ENCODE measurements at regions not wholly inside any gene's neighbourhood (a gene's known extent, or its start where the extent isn't known, plus 50 kb on each side); places are given as distances from the start of the nearest gene placed in this dataset.
"Not testable (repeated sequence)": the region's sequence is repeated elsewhere in the genome, so short reads cannot be mapped to it uniquely, and the experiment has no call there.

DNA sequence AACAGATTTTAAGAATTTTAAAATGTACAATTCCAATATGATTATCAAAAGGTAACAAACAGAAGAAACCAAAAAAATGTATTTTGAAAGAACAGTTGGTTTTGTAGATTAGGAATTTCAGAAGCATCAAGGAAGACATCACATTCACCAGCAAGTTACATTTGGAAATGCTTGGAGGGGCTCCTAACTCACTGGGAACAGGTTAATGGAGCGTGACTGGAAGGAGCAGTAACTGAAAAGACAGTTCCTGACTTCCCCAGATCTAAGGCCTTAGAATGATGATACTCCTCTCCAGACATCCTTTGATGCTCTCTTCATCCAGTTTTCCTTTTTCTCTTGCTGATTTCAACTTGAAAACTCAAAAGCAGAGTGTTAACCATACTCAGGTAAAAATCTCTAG, 220.0 kb upstream of the EGLN3 start:
- no peak for DNase-seq

DNA sequence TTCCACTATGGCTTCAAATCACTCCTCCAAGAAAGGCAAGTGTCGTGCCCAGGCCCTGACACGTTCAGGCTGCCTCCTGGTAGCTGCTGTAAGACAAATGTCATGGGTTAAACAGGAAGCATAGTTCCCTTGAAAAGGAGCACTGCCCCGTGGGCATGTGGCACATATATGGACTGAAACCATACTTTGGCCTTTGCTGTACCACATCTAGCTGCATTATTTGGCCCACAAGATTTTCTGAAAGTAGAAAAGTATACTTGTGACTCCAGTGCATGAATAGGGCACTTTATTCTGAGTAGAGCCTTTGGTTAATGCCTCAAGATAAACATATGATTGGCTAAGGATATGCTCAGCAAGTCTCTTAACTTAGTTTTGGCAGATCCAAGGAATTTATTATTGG, 218.7 kb upstream of the EGLN3 start:
- DNase-seq = no peak

DNA sequence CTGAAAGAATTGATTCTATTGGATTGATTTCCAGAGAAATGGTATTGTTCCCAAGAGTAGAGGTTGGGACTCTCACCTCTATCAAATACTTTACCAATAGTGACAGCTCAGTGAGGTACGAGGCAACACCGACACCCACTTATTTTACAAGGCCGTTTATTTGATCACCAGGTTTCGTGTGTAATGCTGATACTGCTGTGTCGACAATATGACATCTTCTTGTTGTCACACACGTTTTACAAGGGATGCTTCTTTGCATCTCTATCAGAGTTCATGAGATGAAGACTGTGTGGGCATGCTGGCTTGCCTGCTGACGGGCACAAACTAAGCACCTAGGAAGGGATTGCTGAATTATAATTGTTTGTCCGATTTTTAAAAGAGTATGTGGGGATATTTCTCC, 217.8 kb upstream of the EGLN3 start:
- DNase-seq = no peak

DNA sequence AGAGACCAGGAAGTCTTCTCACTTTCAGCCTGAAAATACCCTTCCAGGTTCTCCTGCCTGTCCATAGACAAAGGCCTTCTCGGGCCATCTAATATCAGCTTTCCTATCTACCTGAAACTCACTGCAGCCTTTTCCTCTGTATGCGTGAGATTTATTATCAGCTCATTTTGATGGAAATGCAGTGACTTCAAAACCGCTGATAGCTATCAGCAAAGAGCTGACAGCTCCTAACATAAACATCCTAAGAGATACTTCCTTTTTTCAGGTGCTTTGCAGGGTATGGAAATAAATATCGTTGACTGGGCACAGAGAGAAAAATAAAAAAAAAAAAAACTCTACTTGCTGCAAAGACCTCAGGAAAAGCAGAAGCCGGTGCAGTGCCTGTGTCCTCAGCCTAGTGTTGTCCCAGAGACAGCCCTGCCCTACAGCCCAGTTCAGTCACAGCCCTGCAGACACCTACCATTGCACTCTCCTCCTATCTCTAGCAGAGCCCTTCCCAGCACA, 215.0 kb upstream of the EGLN3 start:
- DNase-seq = no peak

DNA sequence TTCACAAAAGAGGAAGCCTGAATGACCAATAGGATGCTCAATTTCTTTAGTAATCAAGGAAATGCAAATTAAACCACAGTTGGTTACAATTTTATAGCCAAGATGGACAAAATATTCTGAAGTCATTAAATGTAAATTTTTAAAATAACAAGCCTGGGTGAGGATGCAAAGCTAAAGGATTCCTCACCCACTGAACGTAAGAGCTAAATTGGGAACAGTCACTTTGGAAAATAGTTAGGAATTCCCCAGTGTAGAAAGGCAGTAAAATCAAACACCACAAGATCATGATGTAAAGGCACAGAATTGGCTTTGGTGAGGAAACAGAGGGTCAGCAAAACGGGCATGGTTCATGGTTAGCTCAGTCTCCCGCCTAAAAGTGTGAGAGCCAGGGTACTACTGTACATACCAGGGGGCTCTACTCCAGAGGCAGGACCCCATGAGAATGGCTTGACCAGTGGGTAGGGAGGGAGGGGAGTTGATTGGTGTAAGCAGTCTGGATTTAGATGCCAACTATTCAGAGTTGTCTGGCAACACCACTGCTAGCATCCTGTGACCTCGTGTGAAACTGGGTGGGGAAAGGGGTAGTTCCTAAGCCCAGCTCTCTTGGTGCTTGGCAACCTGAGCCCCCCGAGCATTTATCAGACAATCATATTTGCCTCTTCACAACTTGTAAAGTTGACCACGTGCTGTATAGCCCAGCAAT, 213.4 kb upstream of the EGLN3 start:
- no peak for DNase-seq

DNA sequence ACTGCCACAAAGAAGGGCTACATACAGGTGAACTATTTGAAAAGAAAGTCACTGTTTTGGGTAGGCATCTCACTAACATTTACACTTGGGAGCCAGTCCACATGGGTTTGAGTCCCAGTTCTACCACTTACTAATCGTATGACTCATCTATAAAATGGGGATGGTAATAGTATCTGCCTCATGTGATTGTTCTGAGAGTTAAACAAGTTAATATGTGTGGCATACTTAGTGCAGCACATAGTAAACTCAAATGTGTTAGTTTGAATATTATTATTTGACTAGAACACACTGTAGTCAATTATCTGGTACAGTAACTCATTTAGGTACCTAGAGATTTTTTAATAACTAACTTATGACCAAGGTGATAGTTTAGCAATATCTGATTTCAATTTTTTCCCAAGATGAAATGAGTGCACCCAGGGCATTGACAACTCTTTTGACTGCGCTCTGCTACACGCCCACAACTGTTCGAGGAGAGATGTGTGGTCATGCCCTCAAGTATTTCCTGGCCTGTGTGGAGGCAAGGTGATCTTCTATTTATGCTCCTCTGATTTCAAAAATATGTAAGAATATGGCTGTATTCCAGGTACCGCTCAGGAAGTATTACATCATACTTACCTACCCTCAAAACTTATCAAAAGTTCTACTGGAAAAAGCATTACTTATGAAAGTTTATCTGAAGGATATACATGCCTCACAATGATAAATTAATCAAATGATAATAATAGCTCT, 210.6 kb upstream of the EGLN3 start:
- DNase-seq = no peak

DNA sequence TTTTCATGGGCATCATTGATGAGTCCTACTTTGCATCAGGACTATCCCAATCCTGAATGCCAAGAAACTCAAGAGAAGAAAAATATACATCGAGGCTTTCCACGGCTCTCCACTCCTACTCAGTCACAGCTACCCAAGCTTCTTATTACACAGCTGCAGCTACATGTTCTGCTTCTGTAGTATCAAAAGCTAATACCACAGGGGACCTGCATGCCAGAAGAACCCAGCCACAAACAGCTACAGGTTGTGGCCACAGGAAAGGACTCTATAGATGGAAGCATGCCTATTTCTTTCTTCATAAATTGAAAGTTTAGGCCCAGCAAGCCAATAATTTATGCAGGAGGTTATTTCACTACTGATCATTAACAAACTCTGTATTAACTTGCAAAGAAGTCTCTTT, 209.7 kb upstream of the EGLN3 start:
- DNase-seq = no peak

DNA sequence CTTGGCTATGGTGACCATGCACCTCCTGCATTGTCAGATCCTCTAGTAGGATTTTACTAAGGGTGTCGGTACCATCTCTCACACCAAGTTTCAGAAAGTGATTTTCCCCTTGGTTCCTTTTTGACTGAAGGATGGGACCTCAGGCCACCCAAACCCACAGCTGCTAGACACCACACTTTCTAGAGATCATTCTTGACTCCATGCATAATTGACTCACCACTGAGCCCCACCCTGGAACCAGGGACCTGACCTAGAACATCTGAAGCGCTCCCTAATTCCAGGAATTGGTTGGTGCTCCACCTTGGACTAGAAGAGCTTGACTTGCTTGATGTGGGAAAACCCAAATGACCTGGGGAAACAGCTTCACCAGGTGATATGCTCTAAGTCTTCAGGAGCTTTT, 206.8 kb upstream of the EGLN3 start:
- no peak for DNase-seq

DNA sequence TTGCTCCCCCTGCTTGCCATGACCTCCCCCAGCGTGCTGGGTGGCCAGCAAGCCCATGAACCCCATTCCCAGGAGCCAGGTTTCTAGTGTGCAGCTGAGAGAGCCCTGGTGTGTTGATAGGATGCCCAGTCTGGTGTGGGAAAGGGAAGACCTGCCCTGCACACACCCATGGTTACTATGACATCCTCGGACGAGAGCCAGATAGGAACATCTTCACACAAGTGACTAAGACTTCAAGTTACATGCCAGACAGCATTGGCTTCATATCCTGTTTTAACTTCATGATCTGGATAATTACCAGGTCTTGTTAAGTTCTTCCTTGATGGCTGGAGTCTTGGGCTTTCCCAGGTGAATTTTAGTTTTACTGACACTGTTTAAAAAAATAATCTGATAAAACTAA, 196.6 kb upstream of the EGLN3 start:
- no peak for DNase-seq

DNA sequence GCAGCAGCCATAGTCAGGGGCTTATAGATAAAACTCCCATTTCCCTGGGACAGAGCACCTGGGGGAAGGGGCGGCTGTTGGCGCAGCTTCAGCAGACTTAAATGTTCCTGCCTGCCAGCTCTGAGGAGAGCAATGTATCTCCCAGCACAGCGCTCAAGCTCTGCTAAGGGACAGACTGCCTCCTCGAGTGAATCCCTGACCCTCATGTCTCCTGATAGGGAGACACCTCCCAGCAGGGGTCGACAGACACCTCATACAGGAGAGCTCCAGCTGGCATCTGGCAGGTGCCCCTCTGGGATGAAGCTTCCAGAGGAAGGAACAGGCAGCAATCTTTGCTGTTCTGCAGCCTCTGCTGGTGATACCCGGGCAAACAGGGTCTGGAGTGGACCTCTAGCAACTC, 189.3 kb upstream of the EGLN3 start:
- DNase-seq = not testable (repeated sequence)

DNA sequence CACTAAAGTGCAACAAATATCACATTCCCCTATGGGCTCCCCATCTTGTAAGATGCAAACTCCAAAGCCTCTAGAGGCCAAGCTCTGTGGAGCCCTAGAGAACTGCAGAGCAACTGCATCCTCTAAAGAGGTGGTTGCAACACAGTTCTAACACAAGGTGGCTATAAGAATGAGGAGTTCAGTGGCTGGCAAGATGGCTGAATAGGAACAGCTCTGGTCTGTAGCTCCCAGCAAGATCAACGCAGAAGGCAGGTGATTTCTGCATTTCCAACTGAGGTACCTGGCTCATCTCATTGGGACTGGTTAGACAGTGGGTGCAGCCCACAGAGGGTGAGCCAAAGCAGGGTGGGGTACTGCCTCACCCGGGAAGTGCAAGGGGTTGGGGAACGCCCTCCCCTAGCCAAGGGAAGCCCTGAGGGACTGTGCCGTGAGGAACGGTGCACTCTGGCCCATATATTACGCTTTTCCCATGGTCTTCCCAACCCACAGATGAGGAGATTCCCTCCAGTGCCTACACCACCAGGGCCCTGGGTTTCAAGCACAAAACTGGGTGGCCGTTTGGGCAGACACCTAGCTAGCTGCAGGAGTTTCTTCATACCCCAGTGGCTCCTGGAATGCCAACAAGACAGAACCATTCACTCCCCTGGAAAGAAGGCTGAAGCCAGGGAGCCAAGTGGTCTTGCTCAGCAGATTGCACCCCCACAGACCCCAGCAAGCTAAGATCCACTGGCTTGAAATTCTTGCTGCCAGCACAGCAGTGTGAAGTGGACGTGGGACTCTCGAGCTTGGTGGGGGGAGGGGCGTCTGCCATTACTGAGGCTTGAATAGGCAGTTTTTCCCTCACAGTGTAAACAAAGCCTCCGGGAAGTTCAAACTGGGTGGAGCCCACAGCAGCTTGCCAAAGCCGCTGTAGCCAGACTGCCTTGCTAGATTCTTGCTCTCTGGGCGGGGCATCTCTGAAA, 188.6 kb upstream of the EGLN3 start:
- peak; percentile 81 for DNase-seq

DNA sequence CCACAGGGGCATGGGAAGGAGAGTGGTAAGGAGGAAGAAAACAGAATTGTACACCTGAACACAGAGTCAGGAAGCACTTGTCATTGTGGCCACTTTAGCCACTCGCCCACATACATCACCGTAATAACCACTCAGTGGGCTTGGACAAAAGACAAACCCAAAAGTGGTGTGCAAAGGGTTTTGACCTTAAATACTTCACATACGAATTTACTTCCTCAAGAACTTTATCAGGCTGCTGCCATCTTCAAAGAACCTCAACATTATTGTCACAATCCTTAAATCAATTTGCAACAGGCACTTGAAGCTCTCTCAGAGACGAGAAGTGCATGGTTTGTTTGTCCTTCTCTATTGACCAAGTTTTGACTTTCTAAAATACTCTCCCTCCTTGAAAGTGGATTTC, 187.3 kb upstream of the EGLN3 start:
- peak; percentile 23 for DNase-seq

DNA sequence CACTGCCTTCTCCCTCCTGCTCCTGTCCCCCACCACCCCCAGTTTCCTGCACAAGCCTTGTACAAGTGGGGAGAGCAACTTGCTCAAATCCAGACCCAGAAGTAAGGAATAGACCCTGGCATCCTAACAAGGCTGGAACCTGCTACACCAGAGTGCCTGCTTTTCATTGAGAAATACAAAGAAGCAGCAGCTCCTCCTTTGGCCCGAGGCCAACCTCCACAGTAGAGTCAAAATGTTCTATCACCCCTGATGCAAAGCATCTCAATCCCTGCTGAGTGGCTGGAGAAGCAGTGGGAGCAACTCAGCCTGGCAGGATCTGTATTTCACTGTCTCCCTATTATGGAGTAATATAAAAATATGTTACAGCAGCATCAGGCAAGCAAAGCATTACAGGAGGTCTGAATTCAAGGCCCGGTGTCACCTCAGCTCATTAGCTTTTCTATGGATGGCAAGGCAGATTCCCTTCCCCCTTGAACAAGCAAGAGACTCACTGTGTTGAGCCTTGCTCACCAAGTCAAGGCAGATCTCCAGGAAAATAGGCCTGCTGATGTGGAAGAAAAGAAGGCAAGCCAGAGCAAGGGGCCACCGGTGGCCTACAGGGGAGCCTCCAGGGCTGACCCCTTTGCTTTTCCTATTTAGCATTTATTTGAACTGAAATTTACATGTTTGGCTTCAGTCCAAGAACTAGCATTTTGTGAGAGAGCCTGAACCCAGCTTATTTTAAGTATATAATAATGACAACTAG, 186.3 kb upstream of the EGLN3 start:
- no peak for DNase-seq

DNA sequence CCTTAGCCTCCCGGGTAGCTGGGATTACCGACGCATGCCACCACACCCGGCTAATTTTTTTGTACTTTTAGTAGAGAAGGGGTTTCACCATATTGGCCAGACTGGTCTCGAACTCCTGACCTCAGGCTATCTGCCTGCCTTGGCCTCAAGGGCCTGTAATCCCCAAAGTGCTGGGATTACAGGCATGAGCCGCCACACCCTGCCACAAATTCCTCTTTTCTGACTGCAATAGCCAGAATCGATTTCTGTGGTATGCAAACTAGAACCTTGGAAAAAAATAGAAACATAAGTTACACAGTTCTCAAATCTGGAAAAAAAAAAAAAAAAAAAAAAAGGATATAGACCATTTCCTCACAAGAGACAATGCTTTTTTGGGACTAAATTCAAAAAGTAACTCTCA, 184.6 kb upstream of the EGLN3 start:
- no peak for DNase-seq

DNA sequence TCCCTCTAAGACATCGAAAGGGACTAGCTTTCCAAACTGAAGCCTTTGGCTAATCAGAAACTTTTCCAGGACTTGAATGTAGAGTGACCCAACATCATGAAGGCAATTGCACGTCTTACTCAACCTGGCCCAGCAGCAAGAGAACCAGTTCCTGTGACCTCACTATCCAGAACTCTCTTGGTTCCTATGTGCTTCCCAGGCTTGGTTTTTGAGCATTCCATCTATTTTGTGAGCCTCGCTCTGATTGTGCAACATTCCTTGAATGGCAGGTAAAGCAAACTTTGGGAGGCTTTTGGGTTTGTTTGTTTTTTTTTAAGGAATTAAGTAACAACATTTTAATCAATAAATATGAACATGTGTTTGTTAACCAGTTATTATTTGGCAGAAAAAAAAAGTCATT, 183.6 kb upstream of the EGLN3 start:
- DNase-seq = no peak

DNA sequence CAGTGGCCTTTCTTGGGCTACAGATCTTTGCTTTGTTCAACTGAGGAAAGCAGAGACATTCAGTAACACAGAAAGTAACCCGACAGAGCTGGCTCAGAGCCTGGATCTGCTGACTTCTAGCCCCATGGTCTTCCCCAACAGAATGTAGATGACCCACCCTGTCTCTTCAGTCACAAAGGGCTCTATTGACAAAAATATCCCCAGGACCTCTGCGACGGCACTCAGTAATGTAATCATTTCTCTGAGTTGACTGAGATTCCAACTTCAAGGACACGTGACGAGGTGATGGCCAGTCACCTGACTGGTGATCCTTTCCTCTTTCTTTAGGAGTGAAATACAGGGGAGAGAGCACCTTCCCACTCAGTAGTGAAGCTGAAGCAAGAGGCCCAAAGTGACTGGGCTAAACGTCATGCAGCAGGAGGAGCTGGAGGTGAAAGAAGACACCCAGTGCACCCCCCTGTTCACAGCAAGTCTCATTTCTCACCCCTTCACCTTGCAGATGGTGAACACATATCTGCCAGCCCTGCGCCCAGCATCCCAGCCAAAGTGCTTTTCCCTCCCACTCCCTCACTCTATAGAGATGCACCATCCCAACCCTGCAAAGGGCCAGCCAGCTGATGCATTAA, 179.2 kb upstream of the EGLN3 start:
- DNase-seq = no peak

DNA sequence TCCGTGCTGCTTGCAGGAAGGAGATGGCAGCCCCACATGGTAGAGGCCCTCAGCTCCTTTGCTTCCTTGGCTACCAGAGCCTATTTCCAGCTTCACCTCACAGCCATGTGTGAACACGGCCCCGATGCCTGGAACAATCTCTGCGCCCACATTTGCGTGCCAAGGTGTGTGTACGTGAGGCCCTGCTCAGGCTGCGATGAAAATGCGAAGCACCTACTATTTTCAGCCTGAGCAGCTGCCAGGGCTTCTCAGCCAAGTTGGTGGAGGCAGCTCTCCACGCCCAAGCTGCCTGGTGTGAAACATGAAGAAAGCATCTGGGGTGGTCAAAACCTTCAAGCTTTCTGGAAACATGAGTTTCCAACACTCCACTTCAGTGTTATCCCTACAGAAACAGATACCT, 177.8 kb upstream of the EGLN3 start:
- no peak for DNase-seq

DNA sequence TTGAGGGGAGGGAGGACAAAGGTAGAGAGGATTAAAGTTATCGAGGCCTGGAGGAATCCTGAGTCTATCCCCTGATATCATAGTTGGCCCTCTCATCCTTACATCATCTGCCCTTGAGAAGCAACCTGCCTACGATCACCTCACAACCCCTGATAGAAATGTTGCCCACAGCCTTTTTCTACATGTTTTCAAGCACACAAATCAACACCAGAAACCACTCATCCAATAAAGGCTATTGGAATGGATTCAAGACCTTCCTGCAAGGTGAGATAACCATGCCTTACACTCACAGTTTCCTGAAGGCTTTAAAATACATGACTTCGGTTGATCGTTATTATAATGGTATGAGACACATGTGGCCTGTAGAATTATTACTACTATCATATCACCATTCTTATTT, 175.7 kb upstream of the EGLN3 start:
- no peak for DNase-seq

DNA sequence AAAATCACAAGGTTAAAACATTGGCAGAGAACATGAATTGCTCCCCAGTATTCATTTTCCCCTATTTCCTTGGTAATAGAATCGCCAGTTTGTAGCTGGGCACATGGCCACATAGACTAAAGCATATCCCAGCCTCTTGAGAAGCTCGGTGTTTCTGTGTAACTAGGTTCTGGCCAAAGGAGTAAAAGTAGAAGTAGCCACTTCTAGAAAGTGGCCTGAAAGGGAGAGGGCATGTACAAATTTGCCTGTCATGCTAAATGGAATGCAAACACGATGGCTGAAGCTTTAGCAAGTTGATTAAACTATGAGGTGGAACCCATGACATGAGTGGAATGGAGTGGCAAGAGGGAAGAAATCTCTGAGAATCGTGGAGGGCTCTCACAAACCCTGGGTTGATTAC, 173.7 kb upstream of the EGLN3 start:
- DNase-seq = no peak

DNA sequence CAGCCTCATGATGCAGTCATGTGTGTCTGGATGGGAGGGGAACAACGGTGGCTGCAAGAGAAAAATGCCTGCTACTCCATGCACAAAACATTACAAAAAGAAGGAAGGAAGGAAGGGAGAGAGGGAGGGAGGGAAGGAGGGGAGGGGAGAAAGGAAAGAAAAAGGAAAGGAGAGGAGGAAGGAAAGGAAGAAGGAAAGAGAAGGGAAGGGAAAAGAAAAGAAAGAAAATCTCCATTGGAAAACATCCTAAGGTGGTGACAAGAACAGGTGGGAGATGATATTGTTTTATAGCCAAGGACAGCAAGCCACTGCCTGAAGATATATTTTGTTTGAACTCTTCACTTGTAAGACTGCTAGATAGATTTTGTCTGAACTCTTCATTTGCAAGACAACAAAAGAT, 171.8 kb upstream of the EGLN3 start:
- no peak for DNase-seq

DNA sequence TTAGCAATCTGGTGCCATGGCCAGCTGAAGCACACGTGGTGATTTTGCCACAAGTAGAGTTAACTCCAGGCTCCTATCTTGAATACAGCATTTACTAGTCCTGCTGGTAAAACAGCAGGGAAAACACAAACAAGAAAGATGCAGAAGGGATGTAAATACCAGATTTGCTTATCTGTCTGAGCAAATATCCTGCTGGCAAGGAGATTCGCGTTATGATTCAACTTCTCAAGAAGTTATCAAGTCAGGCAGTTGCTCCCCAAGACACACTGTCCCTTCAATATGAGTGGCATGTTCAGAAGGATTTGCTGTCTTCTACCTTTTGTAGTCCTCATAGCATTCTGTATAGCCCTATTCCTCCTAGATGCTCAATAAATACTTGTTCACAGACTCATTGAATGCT, 171.2 kb upstream of the EGLN3 start:
- no peak for DNase-seq

All from DMS153 (cell line).